Prostate gland (tissue), 2 donors: ENCODE measurements at regions not wholly inside any gene's neighbourhood (a gene's known extent, or its start where the extent isn't known, plus 50 kb on each side); places are given as distances from the start of the nearest gene placed in this dataset.

Experiments used
- DNase-seq: peaks from one replicate; pipeline ENCODE4 v3.0.0-alpha.2; 2019; ENCODE audit warnings: low spot score
- H3K27ac ChIP-seq, 2 donors: fragments of 200-600 bp; sonication (generic); 2 replicates each; pipeline ENCODE4 v1.5.1; 2017 to 2019
- H3K27me3 ChIP-seq: fragments of 200-600 bp; sonication (generic); replicated peaks from 2 replicates; pipeline ENCODE4 v1.5.1; 2019; ENCODE audit not compliant: insufficient read depth
- H3K36me3 ChIP-seq, 2 donors: fragments of 200-600 bp; sonication (generic); 1 replicate in 1 of 2; 2 replicates in 1 of 2; pipeline versions ENCODE4 v1.5.1 to v1.8.1; 2017 to 2019
- H3K4me1 ChIP-seq: fragments of 200-600 bp; sonication (generic); replicated peaks from 2 replicates; pipeline ENCODE4 v1.5.1; 2019
- H3K4me3 ChIP-seq, 2 donors: fragments of 200-600 bp; sonication (generic); 2 replicates each; pipeline ENCODE4 v1.5.1; 2017 to 2019
- H3K9me3 ChIP-seq: fragments of 200-600 bp; sonication (generic); 2 replicates; pipeline ENCODE4 v1.5.1; 2017
- CTCF ChIP-seq, 4 experiments: fragments of 200-600 bp in 2 of 4; fragments of 450-650 bp in 2 of 4; sonication (generic) in 2 of 4; IDR thresholded peaks; 1 replicate in 3 of 4; 2 replicates in 1 of 4; pipeline ENCODE4 v1.5.1; 2016 to 2019; ENCODE audit warnings: antibody characterized with exemption in 4 of 4, mild to moderate bottlenecking in 2 of 4, moderate library complexity in 2 of 4
- POLR2A ChIP-seq: fragments of 450-650 bp; IDR thresholded peaks from one replicate; pipeline ENCODE4 v1.6.1; 2016; ENCODE audit warnings: antibody characterized with exemption, mild to moderate bottlenecking
- POLR2AphosphoS5 ChIP-seq: sonication (generic); formaldehyde crosslinking; IDR thresholded peaks from one replicate; pipeline ENCODE4 v1.6.1; 2017; ENCODE audit warnings: antibody characterized with exemption
- WGBS: methylation state at CpG from one replicate; pipeline ENCODE4 v1.1.5; 2018; 5-methylcytosine and 5-hydroxymethylcytosine counted together
- intact Hi-C: fragments of 100-400 bp; cut with DNase I; formaldehyde crosslinking; loops from one replicate; pipeline ENCODE4 v1.14.2; 2022

GRCh38 chr5:125409234-125409860 lies 662.9 kb upstream of the ZNF608 start:
- 19% methylated on average over 8 of the region's 8 CpGs for WGBS

GRCh38 chr5:125409861-125410536 lies 663.6 kb upstream of the ZNF608 start:
- DNase-seq, result no peak
- intact Hi-C loops, result loop anchor here (5.0 kb wide), 1 partner anchor 77 kb away; no protein-coding TSS in a partner anchor
- Histone ChIP-seq H3K27me3 (no peaks in the 10 kb centered on the region), H3K36me3 (no peaks in the 10 kb centered on the region), H3K4me3 (no peak overlapping the region), H3K9me3 (no peaks in the 10 kb centered on the region), H3K4me1 (peaks cover 18% of the 10 kb centered on the region), H3K27ac (peak overlapping the region; percentile 53 to 54)
- TF ChIP-seq CTCF (IDR thresholded peaks at IDR 0.05) (no peak), POLR2A (no peak), POLR2AphosphoS5 (no peak)
- 25% methylated on average over 10 of the region's 10 CpGs for WGBS

More at GRCh38 chr5:125409234-125409860, 662.9 kb upstream of the ZNF608 start:
- peaks cover 18% of the 10 kb centered on the region for H3K4me1 ChIP-seq
- peak overlapping the region; percentile 53 to 54 for H3K27ac ChIP-seq
- TF ChIP-seq CTCF (IDR thresholded peaks at IDR 0.05) (no peak), POLR2AphosphoS5 (no peak), POLR2A (no peak)
- H3K27me3 ChIP-seq, result no peaks in the 10 kb centered on the region
- DNase-seq, result peak; percentile 4
- no peaks in the 10 kb centered on the region for H3K9me3 ChIP-seq
- no peaks in the 10 kb centered on the region for H3K36me3 ChIP-seq
- intact Hi-C loops, result no loop called here
- no peak overlapping the region for H3K4me3 ChIP-seq

- WGBS, result 13% methylated on average over 2 of the region's 2 CpGs
- peak overlapping the region; percentile 53 to 54 for H3K27ac ChIP-seq
- intact Hi-C loops, result loop anchor here (5.0 kb wide), 1 partner anchor 77 kb away; no protein-coding TSS in a partner anchor
- peaks cover 18% of the 10 kb centered on the region for H3K4me1 ChIP-seq
- H3K9me3 ChIP-seq, result no peaks in the 10 kb centered on the region
- TF ChIP-seq CTCF (IDR thresholded peaks at IDR 0.05) (no peak), POLR2AphosphoS5 (no peak), POLR2A (no peak)
- DNase-seq, result no peak
- H3K36me3 ChIP-seq, result no peaks in the 10 kb centered on the region
- H3K27me3 ChIP-seq, result no peaks in the 10 kb centered on the region
- no peak overlapping the region for H3K4me3 ChIP-seq
Measured at GRCh38 chr5:125410537-125411070, 664.2 kb upstream of the ZNF608 start.

GRCh38 chr5:125411071-125411743 lies 664.8 kb upstream of the ZNF608 start:
- Histone ChIP-seq H3K27me3 (no peaks in the 10 kb centered on the region), H3K27ac (peak overlapping the region; percentile 46 to 54), H3K36me3 (no peaks in the 10 kb centered on the region), H3K9me3 (no peaks in the 10 kb centered on the region), H3K4me3 (no peak overlapping the region), H3K4me1 (peaks cover 18% of the 10 kb centered on the region)
- peak; percentile 33 for DNase-seq
- intact Hi-C loops, result loop anchor here (5.0 kb wide), 1 partner anchor 76 kb away; no protein-coding TSS in a partner anchor
- 8% methylated on average over 4 of the region's 4 CpGs for WGBS
- no peak for TF ChIP-seq POLR2A
- no peak for TF ChIP-seq CTCF (IDR thresholded peaks at IDR 0.05)
- no peak for TF ChIP-seq POLR2AphosphoS5
